ENCODE measurements at regions not wholly inside any gene's neighbourhood (a gene's known extent, or its start where the extent isn't known, plus 50 kb on each side); places are given as distances from the start of the nearest gene placed in this dataset.

GRCh38 chr1:99177465-99177864, 86.8 kb upstream of the PLPPR4 start:
- Histone ChIP-seq H3K4me1 (ENCODE audit: insufficient read depth, low read length) (0 out of 2 replicates have a peak, but pooled peaks cover 3% of the 10 kb centered on the region), H3K36me3 (ENCODE audit: insufficient read depth, low read length) (no peaks in the 10 kb centered on the region), H3K79me2 (ENCODE audit: insufficient read depth, low read length) (no peaks in the 10 kb centered on the region), H3K9me3 (ENCODE audit: insufficient read depth, low read length, severe bottlenecking) (no peaks in the 10 kb centered on the region), H3K4me2 (ENCODE audit: insufficient read depth, low read length) (no peak overlapping the region), H3K27me3 (ENCODE audit: insufficient read depth, low read length, poor library complexity) (no peaks in the 10 kb centered on the region), H4K20me1 (ENCODE audit: insufficient read depth, low read length) (no peaks in the 10 kb centered on the region), H3K9ac (ENCODE audit: low read depth, low read length) (no peak overlapping the region), H3K27ac (ENCODE audit: low read length) (no peak overlapping the region), H2AFZ (ENCODE audit: low read depth, low read length) (no peak overlapping the region), H3K4me3 (ENCODE audit: low read depth in 1 of 2, low read length in 2 of 2) (no peak overlapping the region)
- ATAC-seq (ENCODE audit: insufficient read depth, low read depth) (no peak), DNase-seq (no peak)
- TF ChIP-seq CTCF (IDR thresholded peaks at IDR 0.05; ENCODE audit: borderline replicate concordance, extremely low read depth, low read length, poor library complexity, severe bottlenecking) (no peak), EZH2 (IDR thresholded peaks at IDR 0.05; ENCODE audit: borderline replicate concordance, low read depth, low read length, severe bottlenecking) (no peak)

GRCh38 chr1:99180343-99180808, 83.9 kb upstream of the PLPPR4 start:
- H2AFZ ChIP-seq (ENCODE audit: low read depth, low read length): peak overlapping the region; percentile 56
- H3K9ac ChIP-seq (ENCODE audit: low read depth, low read length): no peak overlapping the region
- H3K27ac ChIP-seq (ENCODE audit: low read length): no peak overlapping the region
- no peaks in the 10 kb centered on the region for H3K79me2 ChIP-seq (ENCODE audit: insufficient read depth, low read length)
- no peak for TF ChIP-seq EZH2 (IDR thresholded peaks at IDR 0.05; ENCODE audit: borderline replicate concordance, low read depth, low read length, severe bottlenecking)
- peak; percentile 89 for TF ChIP-seq CTCF (IDR thresholded peaks at IDR 0.05; ENCODE audit: borderline replicate concordance, extremely low read depth, low read length, poor library complexity, severe bottlenecking)
- H3K9me3 ChIP-seq (ENCODE audit: insufficient read depth, low read length, severe bottlenecking): no peaks in the 10 kb centered on the region
- H3K27me3 ChIP-seq (ENCODE audit: insufficient read depth, low read length, poor library complexity): no peaks in the 10 kb centered on the region
- H3K4me3 ChIP-seq (ENCODE audit: low read depth in 1 of 2, low read length in 2 of 2): no peak overlapping the region
- no peaks in the 10 kb centered on the region for H4K20me1 ChIP-seq (ENCODE audit: insufficient read depth, low read length)
- no peak overlapping the region for H3K4me2 ChIP-seq (ENCODE audit: insufficient read depth, low read length)
- no peaks in the 10 kb centered on the region for H3K36me3 ChIP-seq (ENCODE audit: insufficient read depth, low read length)
- 0 out of 2 replicates have a peak, but pooled peaks cover 3% of the 10 kb centered on the region for H3K4me1 ChIP-seq (ENCODE audit: insufficient read depth, low read length)
- ATAC-seq (ENCODE audit: insufficient read depth, low read depth): peak; percentile 98
- peak; percentile 78 for DNase-seq

GRCh38 chr1:99180915-99181314, 83.4 kb upstream of the PLPPR4 start:
- ATAC-seq (ENCODE audit: insufficient read depth, low read depth) (no peak), DNase-seq (no peak)
- no peaks in the 10 kb centered on the region for H4K20me1 ChIP-seq (ENCODE audit: insufficient read depth, low read length)
- H3K4me2 ChIP-seq (ENCODE audit: insufficient read depth, low read length): no peak overlapping the region
- no peaks in the 10 kb centered on the region for H3K36me3 ChIP-seq (ENCODE audit: insufficient read depth, low read length)
- H3K4me1 ChIP-seq (ENCODE audit: insufficient read depth, low read length): 0 out of 2 replicates have a peak, but pooled peaks cover 3% of the 10 kb centered on the region
- H2AFZ ChIP-seq (ENCODE audit: low read depth, low read length): peak overlapping the region; percentile 56
- no peak for TF ChIP-seq CTCF (IDR thresholded peaks at IDR 0.05; ENCODE audit: borderline replicate concordance, extremely low read depth, low read length, poor library complexity, severe bottlenecking)
- no peak overlapping the region for H3K27ac ChIP-seq (ENCODE audit: low read length)
- no peaks in the 10 kb centered on the region for H3K9me3 ChIP-seq (ENCODE audit: insufficient read depth, low read length, severe bottlenecking)
- no peaks in the 10 kb centered on the region for H3K27me3 ChIP-seq (ENCODE audit: insufficient read depth, low read length, poor library complexity)
- H3K9ac ChIP-seq (ENCODE audit: low read depth, low read length): no peak overlapping the region
- H3K4me3 ChIP-seq (ENCODE audit: low read depth in 1 of 2, low read length in 2 of 2): no peak overlapping the region
- no peaks in the 10 kb centered on the region for H3K79me2 ChIP-seq (ENCODE audit: insufficient read depth, low read length)

GRCh38 chr1:99181892-99182291, 82.4 kb upstream of the PLPPR4 start:
- no peak for TF ChIP-seq CTCF (IDR thresholded peaks at IDR 0.05; ENCODE audit: borderline replicate concordance, extremely low read depth, low read length, poor library complexity, severe bottlenecking)

More at GRCh38 chr1:99181892-99182291, 82.4 kb upstream of the PLPPR4 start:
- Histone ChIP-seq H3K4me1 (ENCODE audit: insufficient read depth, low read length) (0 out of 2 replicates have a peak, but pooled peaks cover 3% of the 10 kb centered on the region), H4K20me1 (ENCODE audit: insufficient read depth, low read length) (no peaks in the 10 kb centered on the region), H3K9me3 (ENCODE audit: insufficient read depth, low read length, severe bottlenecking) (no peaks in the 10 kb centered on the region), H3K9ac (ENCODE audit: low read depth, low read length) (no peak overlapping the region), H3K79me2 (ENCODE audit: insufficient read depth, low read length) (no peaks in the 10 kb centered on the region), H3K27ac (ENCODE audit: low read length) (no peak overlapping the region), H3K27me3 (ENCODE audit: insufficient read depth, low read length, poor library complexity) (no peaks in the 10 kb centered on the region), H2AFZ (ENCODE audit: low read depth, low read length) (peak overlapping the region; percentile 30; the same call in 1 of the 2 replicates), H3K4me2 (ENCODE audit: insufficient read depth, low read length) (no peak overlapping the region), H3K4me3 (ENCODE audit: low read depth in 1 of 2, low read length in 2 of 2) (no peak overlapping the region), H3K36me3 (ENCODE audit: insufficient read depth, low read length) (no peaks in the 10 kb centered on the region)
- DNase-seq: no peak
- ATAC-seq (ENCODE audit: insufficient read depth, low read depth): no peak
